HG03280 (cell line): ENCODE measurements at regions not wholly inside any gene's neighbourhood (a gene's known extent, or its start where the extent isn't known, plus 50 kb on each side); places are given as distances from the start of the nearest gene placed in this dataset.
"Not testable (repeated sequence)": the region's sequence is repeated elsewhere in the genome, so short reads cannot be mapped to it uniquely, and the experiment has no call there.

ENCODE experiments used
- ATAC-seq: cut with Tn5 transposase; IDR thresholded peaks from one replicate; pipeline ENCODE4 v1.9.1; 2021; ENCODE audit warnings: mild to moderate bottlenecking, moderate library complexity; ENCODE audit not compliant: unreplicated experiment

GRCh38 chr5:162603443-162604070 lies 536.0 kb downstream of the GABRG2 start:
- ATAC-seq, result no peak

GRCh38 chr5:162607879-162608278 lies 540.3 kb downstream of the GABRG2 start:
- ATAC-seq, result no peak

GRCh38 chr5:162621726-162622263 lies 554.2 kb downstream of the GABRG2 start:
- ATAC-seq, result not testable (repeated sequence)

- ATAC-seq, result no peak
Measured at GRCh38 chr5:162624110-162624509, 556.5 kb downstream of the GABRG2 start.

GRCh38 chr5:162637481-162637880 lies 569.9 kb downstream of the GABRG2 start:
- ATAC-seq, result no peak

GRCh38 chr5:162638849-162639248 lies 571.3 kb downstream of the GABRG2 start:
- ATAC-seq, result no peak

GRCh38 chr5:162641142-162641813 lies 573.7 kb downstream of the GABRG2 start:
- no peak for ATAC-seq

GRCh38 chr5:162654661-162655405 lies 587.3 kb downstream of the GABRG2 start:
- ATAC-seq, result no peak

- ATAC-seq, result no peak
Measured at GRCh38 chr5:162657076-162657475, 589.5 kb downstream of the GABRG2 start.

GRCh38 chr5:162664846-162665245 lies 597.3 kb downstream of the GABRG2 start:
- no peak for ATAC-seq

- no peak for ATAC-seq
Measured at GRCh38 chr5:162668926-162669325, 601.4 kb downstream of the GABRG2 start.

- no peak for ATAC-seq
Measured at GRCh38 chr5:162672061-162672460, 604.5 kb downstream of the GABRG2 start.

GRCh38 chr5:162683284-162683683 lies 615.7 kb downstream of the GABRG2 start:
- no peak for ATAC-seq

- ATAC-seq, result no peak
Measured at GRCh38 chr5:162684145-162684544, 616.6 kb downstream of the GABRG2 start.

GRCh38 chr5:162685302-162685701 lies 617.7 kb downstream of the GABRG2 start:
- no peak for ATAC-seq

- not testable (repeated sequence) for ATAC-seq
Measured at GRCh38 chr5:162696272-162696671, 628.7 kb downstream of the GABRG2 start.

GRCh38 chr5:162699361-162699760 lies 631.8 kb downstream of the GABRG2 start:
- no peak for ATAC-seq

GRCh38 chr5:162703914-162704313 lies 636.3 kb downstream of the GABRG2 start:
- ATAC-seq, result no peak

- ATAC-seq, result no peak
Measured at GRCh38 chr5:162711244-162711643, 643.7 kb downstream of the GABRG2 start.

GRCh38 chr5:162719720-162720119 lies 652.1 kb downstream of the GABRG2 start:
- ATAC-seq, result no peak

- ATAC-seq, result no peak
Measured at GRCh38 chr5:162721125-162721524, 653.6 kb downstream of the GABRG2 start.

- no peak for ATAC-seq
Measured at GRCh38 chr5:162752612-162753011, 684.8 kb upstream of the CCNG1 start.
